HepG2 (cell line): ENCODE measurements at regions not wholly inside any gene's neighbourhood (a gene's known extent, or its start where the extent isn't known, plus 50 kb on each side); places are given as distances from the start of the nearest gene placed in this dataset.

Experiments
- ATAC-seq: fragments of 200-7000 bp; cut with Tn5 transposase; 3 replicates; pipeline ENCODE4 v1.9.1; 2020; ENCODE audit warnings: mild to moderate bottlenecking, moderate library complexity
- BruUV-seq: library from RNA; stranded (reverse); fragments of 400-500 nt; replicated peaks from 2 replicates; lab custom pipeline; 2021; lab: Mats Ljungman, UMichigan
- CTCF ChIA-PET: fragments of 300-600 bp; formaldehyde crosslinking; extraction: SDS; loops from one replicate; lab custom pipeline; 2021; ENCODE audit warnings: low total read pairs, inconsistent platforms, low intra/inter-chr PET ratio; lab: Yijun Ruan, JAX
- POLR2A ChIA-PET: fragments of 350-600 bp; sonication (Branson Sonifier 250); formaldehyde crosslinking; loops from one replicate; lab custom pipeline; 2020; ENCODE audit warnings: antibody characterized with exemption, inconsistent platforms; lab: Yijun Ruan, JAX
- DNase-seq: peaks from one replicate; pipeline ENCODE4 v3.0.0-alpha.2; 2015; ENCODE audit warnings: low spot score
- FAIRE-seq: peaks from 3 replicates; lab custom pipeline; 2011; peaks lifted over from hg19 to GRCh38; lab: Jason Lieb, UNC
- H2AFZ ChIP-seq: one replicate; pipeline ENCODE4 v1.6.1; 2011; ENCODE audit warnings: low read length, inconsistent platforms
- H3K27ac ChIP-seq: fragments of 300-600 bp; 3 replicates; pipeline ENCODE4 v1.8.0; 2011; ENCODE audit warnings: mixed run types, mild to moderate bottlenecking, mixed read lengths, low read length, inconsistent platforms; ENCODE audit not compliant: insufficient read depth; ENCODE audit errors: extremely low read length
- H3K27me3 ChIP-seq, 2 experiments: fragments of 200-600 bp in 1 of 2; 2 replicates in 1 of 2; 3 replicates in 1 of 2; pipeline versions ENCODE4 v1.6.0 to v1.8.0; 2011; ENCODE audit warnings: low read length in 2 of 2, mild to moderate bottlenecking in 2 of 2, moderate library complexity in 2 of 2, inconsistent platforms in 1 of 2; ENCODE audit not compliant: insufficient read depth in 2 of 2, control insufficient read depth in 1 of 2
- H3K36me3 ChIP-seq, 2 experiments: fragments of 200-600 bp in 1 of 2; replicated peaks in 1 of 2; 2 replicates in 1 of 2; 3 replicates in 1 of 2; pipeline versions ENCODE4 v1.5.1 to v1.8.0; 2011; ENCODE audit warnings: low read length in 2 of 2, inconsistent platforms in 1 of 2; ENCODE audit not compliant: insufficient read depth in 2 of 2, control insufficient read depth in 1 of 2
- H3K4me1 ChIP-seq: 2 replicates; pipeline ENCODE4 v1.5.1; 2012; ENCODE audit warnings: low read length, inconsistent platforms; ENCODE audit not compliant: insufficient read depth
- H3K4me2 ChIP-seq: 2 replicates; pipeline ENCODE4 v1.6.0; 2011; ENCODE audit warnings: low read depth, low read length, inconsistent platforms
- H3K4me3 ChIP-seq, 3 experiments: fragments of 200-600 bp in 1 of 3; sonication (generic), shearing (Covaris generic) in 1 of 3; replicated peaks in 1 of 3; 2 replicates each; pipeline ENCODE4 v1.5.1; 2011 to 2016; ENCODE audit warnings: low read length in 3 of 3, inconsistent platforms in 2 of 3, low read depth in 2 of 3, mild to moderate bottlenecking in 2 of 3, control low read depth in 1 of 3, mixed read lengths in 1 of 3; ENCODE audit not compliant: insufficient read depth in 1 of 3
- H3K79me2 ChIP-seq: one replicate; pipeline ENCODE4 v1.6.1; 2011; ENCODE audit warnings: low read length, inconsistent platforms; ENCODE audit not compliant: insufficient read depth
- H3K9ac ChIP-seq: 2 replicates; pipeline ENCODE4 v1.6.0; 2011; ENCODE audit warnings: mild to moderate bottlenecking, low read depth, low read length, inconsistent platforms; ENCODE audit not compliant: insufficient read depth
- H3K9me3 ChIP-seq: 2 replicates; pipeline ENCODE4 v1.5.1; 2012; ENCODE audit warnings: mild to moderate bottlenecking, low read length
- H4K20me1 ChIP-seq: 2 replicates; pipeline ENCODE4 v1.6.0; 2011; ENCODE audit warnings: inconsistent platforms, mild to moderate bottlenecking, low read length, moderate library complexity; ENCODE audit not compliant: insufficient read depth
- WGBS: methylation state at CpG from one replicate; pipeline ENCODE4 v1.1.6; 2017; ENCODE audit warnings: low lambda C conversion rate; 5-methylcytosine and 5-hydroxymethylcytosine counted together
- in situ Hi-C: cut with HindIII; loops from 2 replicates; pipeline ENCODE4 v1.10.0; 2017; ENCODE audit warnings: low pct_unique_long_range_greater_than_20kb; ENCODE audit not compliant: extremely low pct_ligation_motif_present
- intact Hi-C: fragments of 100-400 bp; cut with micrococcal nuclease; formaldehyde crosslinking; loops from one replicate; pipeline ENCODE4 v1.10.0; 2022; ENCODE audit not compliant: unreplicated experiment
- TF ChIP-seq, protein P1 (sequence below): sonication (generic); formaldehyde crosslinking; IDR thresholded peaks from 2 replicates; pipeline ENCODE4 v1.8.1; 2023; ENCODE audit warnings: mild to moderate bottlenecking, missing genetic modification reagents, borderline replicate concordance
- TF ChIP-seq, protein P2 (sequence below): IDR thresholded peaks from 2 replicates; pipeline ENCODE4 v1.6.1; 2016; ENCODE audit warnings: missing genetic modification reagents, missing compliant biosample characterization
- TF ChIP-seq, protein P3 (sequence below): sonication (generic); formaldehyde crosslinking; IDR thresholded peaks from 2 replicates; pipeline ENCODE4 v1.5.0; 2020; ENCODE audit warnings: mild to moderate bottlenecking, missing genetic modification reagents, borderline replicate concordance

DNA sequence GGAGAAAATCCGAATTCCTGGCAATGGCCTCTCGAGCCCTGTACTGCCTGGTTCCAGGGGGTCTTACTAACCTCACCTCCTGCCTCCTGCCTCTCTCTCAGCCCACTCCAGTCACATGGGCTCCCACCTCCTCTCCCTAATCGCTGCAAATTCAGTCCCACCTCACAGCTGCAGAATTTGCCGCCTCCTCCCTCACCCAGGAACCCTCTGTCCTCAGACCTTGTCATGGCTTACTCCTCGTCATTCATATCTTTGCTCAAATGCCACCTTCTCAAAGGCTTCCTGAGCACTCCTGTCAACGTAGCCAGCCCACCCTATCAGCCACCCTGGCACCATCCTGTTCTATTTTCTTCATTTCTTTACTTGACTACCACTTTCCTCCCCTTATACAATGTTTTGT lies 89.0 kb downstream of the SLC2A10 start:
- in situ Hi-C loops: no loop called here
- Histone ChIP-seq H3K27me3 (peaks cover 10 to 52% of the 10 kb centered on the region in 2 experiments), H4K20me1 (no peaks in the 10 kb centered on the region), H3K4me1 (no peaks in the 10 kb centered on the region), H3K4me3 (no peak overlapping the region), H3K9ac (no peak overlapping the region), H3K79me2 (no peaks in the 10 kb centered on the region), H2AFZ (no peak overlapping the region), H3K9me3 (no peaks in the 10 kb centered on the region), H3K27ac (no peak overlapping the region), H3K36me3 (no peaks in the 10 kb centered on the region), H3K4me2 (no peak overlapping the region)
- intact Hi-C loops: no loop called here
- DNase-seq (no peak), ATAC-seq (no peak), FAIRE-seq (no peak)
- POLR2A ChIA-PET: no interaction called here
- 5% methylated on average over 6 of the region's 6 CpGs for WGBS
- CTCF ChIA-PET: no interaction called here
- TF ChIP-seq, protein P1, sequence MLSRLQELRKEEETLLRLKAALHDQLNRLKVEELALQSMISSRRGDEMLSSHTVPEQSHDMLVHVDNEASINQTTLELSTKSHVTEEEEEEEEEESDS (CRISPR knock-in tag): no peak
- TF ChIP-seq, protein P2, sequence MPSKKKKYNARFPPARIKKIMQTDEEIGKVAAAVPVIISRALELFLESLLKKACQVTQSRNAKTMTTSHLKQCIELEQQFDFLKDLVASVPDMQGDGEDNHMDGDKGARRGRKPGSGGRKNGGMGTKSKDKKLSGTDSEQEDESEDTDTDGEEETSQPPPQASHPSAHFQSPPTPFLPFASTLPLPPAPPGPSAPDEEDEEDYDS (CRISPR knock-in tag): no peak
- TF ChIP-seq, protein P3, sequence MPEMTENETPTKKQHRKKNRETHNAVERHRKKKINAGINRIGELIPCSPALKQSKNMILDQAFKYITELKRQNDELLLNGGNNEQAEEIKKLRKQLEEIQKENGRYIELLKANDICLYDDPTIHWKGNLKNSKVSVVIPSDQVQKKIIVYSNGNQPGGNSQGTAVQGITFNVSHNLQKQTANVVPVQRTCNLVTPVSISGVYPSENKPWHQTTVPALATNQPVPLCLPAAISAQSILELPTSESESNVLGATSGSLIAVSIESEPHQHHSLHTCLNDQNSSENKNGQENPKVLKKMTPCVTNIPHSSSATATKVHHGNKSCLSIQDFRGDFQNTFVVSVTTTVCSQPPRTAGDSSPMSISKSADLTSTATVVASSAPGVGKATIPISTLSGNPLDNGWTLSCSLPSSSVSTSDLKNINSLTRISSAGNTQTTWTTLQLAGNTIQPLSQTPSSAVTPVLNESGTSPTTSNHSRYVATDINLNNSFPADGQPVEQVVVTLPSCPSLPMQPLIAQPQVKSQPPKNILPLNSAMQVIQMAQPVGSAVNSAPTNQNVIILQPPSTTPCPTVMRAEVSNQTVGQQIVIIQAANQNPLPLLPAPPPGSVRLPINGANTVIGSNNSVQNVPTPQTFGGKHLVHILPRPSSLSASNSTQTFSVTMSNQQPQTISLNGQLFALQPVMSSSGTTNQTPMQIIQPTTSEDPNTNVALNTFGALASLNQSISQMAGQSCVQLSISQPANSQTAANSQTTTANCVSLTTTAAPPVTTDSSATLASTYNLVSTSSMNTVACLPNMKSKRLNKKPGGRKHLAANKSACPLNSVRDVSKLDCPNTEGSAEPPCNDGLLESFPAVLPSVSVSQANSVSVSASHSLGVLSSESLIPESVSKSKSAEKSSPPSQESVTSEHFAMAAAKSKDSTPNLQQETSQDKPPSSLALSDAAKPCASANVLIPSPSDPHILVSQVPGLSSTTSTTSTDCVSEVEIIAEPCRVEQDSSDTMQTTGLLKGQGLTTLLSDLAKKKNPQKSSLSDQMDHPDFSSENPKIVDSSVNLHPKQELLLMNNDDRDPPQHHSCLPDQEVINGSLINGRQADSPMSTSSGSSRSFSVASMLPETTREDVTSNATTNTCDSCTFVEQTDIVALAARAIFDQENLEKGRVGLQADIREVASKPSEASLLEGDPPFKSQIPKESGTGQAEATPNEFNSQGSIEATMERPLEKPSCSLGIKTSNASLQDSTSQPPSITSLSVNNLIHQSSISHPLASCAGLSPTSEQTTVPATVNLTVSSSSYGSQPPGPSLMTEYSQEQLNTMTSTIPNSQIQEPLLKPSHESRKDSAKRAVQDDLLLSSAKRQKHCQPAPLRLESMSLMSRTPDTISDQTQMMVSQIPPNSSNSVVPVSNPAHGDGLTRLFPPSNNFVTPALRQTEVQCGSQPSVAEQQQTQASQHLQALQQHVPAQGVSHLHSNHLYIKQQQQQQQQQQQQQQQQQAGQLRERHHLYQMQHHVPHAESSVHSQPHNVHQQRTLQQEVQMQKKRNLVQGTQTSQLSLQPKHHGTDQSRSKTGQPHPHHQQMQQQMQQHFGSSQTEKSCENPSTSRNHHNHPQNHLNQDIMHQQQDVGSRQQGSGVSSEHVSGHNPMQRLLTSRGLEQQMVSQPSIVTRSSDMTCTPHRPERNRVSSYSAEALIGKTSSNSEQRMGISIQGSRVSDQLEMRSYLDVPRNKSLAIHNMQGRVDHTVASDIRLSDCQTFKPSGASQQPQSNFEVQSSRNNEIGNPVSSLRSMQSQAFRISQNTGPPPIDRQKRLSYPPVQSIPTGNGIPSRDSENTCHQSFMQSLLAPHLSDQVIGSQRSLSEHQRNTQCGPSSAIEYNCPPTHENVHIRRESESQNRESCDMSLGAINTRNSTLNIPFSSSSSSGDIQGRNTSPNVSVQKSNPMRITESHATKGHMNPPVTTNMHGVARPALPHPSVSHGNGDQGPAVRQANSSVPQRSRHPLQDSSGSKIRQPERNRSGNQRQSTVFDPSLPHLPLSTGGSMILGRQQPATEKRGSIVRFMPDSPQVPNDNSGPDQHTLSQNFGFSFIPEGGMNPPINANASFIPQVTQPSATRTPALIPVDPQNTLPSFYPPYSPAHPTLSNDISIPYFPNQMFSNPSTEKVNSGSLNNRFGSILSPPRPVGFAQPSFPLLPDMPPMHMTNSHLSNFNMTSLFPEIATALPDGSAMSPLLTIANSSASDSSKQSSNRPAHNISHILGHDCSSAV: no peak
- BruUV-seq: no TSS peak
